CD4-positive, alpha-beta T cell (primary cell): ENCODE measurements at regions not wholly inside any gene's neighbourhood (a gene's known extent, or its start where the extent isn't known, plus 50 kb on each side); places are given as distances from the start of the nearest gene placed in this dataset.
"Not testable (repeated sequence)": the region's sequence is repeated elsewhere in the genome, so short reads cannot be mapped to it uniquely, and the experiment has no call there.

Experiments
- ATAC-seq: fragments of 200-7000 bp; cut with Tn5 transposase; one replicate; pipeline ENCODE4 v1.10.0; 2022; ENCODE audit warnings: mild to moderate bottlenecking; ENCODE audit not compliant: poor library complexity
- CTCF ChIA-PET: fragments of 350-600 bp; sonication (Branson Sonifier 250); formaldehyde crosslinking; loops from one replicate; lab custom pipeline; 2021; ENCODE audit warnings: antibody characterized with exemption, inconsistent platforms; lab: Charles Lee
- POLR2A ChIA-PET: fragments of 350-600 bp; sonication (Branson Sonifier 250); formaldehyde crosslinking; loops from one replicate; lab custom pipeline; 2021; ENCODE audit warnings: antibody characterized with exemption, inconsistent platforms; lab: Charles Lee
- DNase-seq, 14 experiments: peaks; one replicate each; pipeline ENCODE4 v3.0.0-alpha.2; 2013 to 2020; ENCODE audit warnings: mixed read lengths in 2 of 14
- H3K27ac ChIP-seq, 2 donors: one replicate each; pipeline versions ENCODE4 v1.5.1 to v1.7.0; 2013; ENCODE audit warnings: low read length in 2 of 2, low read depth in 1 of 2, mild to moderate bottlenecking in 1 of 2
- H3K27me3 ChIP-seq, 2 experiments: 1 replicate in 1 of 2; 2 replicates in 1 of 2; pipeline versions ENCODE4 v1.6.1 to v1.7.0; 2013; ENCODE audit warnings: low read length in 2 of 2, control low read depth in 1 of 2, mild to moderate bottlenecking in 1 of 2, moderate library complexity in 1 of 2; ENCODE audit not compliant: insufficient read depth in 2 of 2, control insufficient read depth in 1 of 2
- H3K36me3 ChIP-seq: one replicate; pipeline ENCODE4 v1.6.1; 2013; ENCODE audit warnings: low read length, control low read depth; ENCODE audit not compliant: insufficient read depth
- H3K4me1 ChIP-seq: one replicate; pipeline ENCODE4 v1.6.1; 2013; ENCODE audit warnings: low read length, control low read depth; ENCODE audit not compliant: insufficient read depth
- H3K4me3 ChIP-seq: one replicate; pipeline ENCODE4 v1.5.1; 2013; ENCODE audit warnings: mild to moderate bottlenecking, low read length, moderate library complexity
- H3K9me3 ChIP-seq, 2 experiments: 1 replicate in 1 of 2; 2 replicates in 1 of 2; pipeline versions ENCODE4 v1.6.1 to v1.7.0; 2013; ENCODE audit warnings: low read length in 2 of 2, mild to moderate bottlenecking in 2 of 2, control low read depth in 1 of 2, moderate library complexity in 1 of 2; ENCODE audit not compliant: control insufficient read depth in 1 of 2, insufficient read depth in 1 of 2
- H3K27ac Mint-ChIP-seq: one replicate; pipeline ENCODE4 v1.8.0; 2020; ENCODE audit warnings: mixed read lengths
- H3K27me3 Mint-ChIP-seq: one replicate; pipeline ENCODE4 v1.8.0; 2021; ENCODE audit warnings: mixed read lengths
- H3K36me3 Mint-ChIP-seq: one replicate; pipeline ENCODE4 v1.8.0; 2021; ENCODE audit warnings: low read depth, mixed read lengths
- H3K4me1 Mint-ChIP-seq: one replicate; pipeline ENCODE4 v1.8.0; 2021; ENCODE audit warnings: low read depth, mixed read lengths
- H3K4me3 Mint-ChIP-seq: one replicate; pipeline ENCODE4 v1.8.0; 2020; ENCODE audit warnings: mild to moderate bottlenecking, mixed read lengths
- H3K9me3 Mint-ChIP-seq: one replicate; pipeline ENCODE4 v1.8.0; 2020; ENCODE audit warnings: mixed read lengths
- intact Hi-C, 2 experiments: fragments of 100-400 bp; cut with DNase I in 1 of 2; cut with micrococcal nuclease in 1 of 2; formaldehyde crosslinking; loops; one replicate each; pipeline versions ENCODE4 v1.15.1 to v1.9.0; 2023 to 2025; cut with DNase I, micrococcal nuclease
- TF ChIP-seq, protein P1 (sequence below): fragments of 200-600 bp; IDR thresholded peaks from one replicate; pipeline ENCODE4 v1.8.0; 2022; ENCODE audit warnings: antibody characterized with exemption, mild to moderate bottlenecking

DNA sequence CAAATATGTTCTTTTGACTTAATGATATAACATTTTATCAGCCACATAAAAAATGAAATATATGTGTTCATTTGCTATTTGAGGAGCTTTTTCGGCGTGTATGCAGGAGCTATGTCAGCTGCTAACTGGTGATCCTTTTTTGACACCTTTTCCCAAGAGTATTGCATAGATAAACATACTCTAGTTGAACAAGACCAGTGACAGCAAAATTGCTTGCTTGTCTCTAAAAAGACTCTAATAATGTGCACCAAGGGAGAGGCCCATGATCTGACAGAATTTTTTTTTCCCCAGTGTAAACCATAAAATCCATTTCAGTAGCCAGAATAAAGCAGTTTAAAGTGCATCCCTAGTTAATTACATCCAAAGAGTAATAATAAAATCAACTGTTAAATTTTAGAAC is 103.6 kb upstream of the BARHL2 start:
- TF ChIP-seq, protein P1, sequence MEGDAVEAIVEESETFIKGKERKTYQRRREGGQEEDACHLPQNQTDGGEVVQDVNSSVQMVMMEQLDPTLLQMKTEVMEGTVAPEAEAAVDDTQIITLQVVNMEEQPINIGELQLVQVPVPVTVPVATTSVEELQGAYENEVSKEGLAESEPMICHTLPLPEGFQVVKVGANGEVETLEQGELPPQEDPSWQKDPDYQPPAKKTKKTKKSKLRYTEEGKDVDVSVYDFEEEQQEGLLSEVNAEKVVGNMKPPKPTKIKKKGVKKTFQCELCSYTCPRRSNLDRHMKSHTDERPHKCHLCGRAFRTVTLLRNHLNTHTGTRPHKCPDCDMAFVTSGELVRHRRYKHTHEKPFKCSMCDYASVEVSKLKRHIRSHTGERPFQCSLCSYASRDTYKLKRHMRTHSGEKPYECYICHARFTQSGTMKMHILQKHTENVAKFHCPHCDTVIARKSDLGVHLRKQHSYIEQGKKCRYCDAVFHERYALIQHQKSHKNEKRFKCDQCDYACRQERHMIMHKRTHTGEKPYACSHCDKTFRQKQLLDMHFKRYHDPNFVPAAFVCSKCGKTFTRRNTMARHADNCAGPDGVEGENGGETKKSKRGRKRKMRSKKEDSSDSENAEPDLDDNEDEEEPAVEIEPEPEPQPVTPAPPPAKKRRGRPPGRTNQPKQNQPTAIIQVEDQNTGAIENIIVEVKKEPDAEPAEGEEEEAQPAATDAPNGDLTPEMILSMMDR, result no peak
- peaks cover 2 to 19% of the 10 kb centered on the region in 2 experiments for H3K27me3 ChIP-seq
- CTCF ChIA-PET, result no interaction called here
- POLR2A ChIA-PET, result no interaction called here
- intact Hi-C loops, result no loop called here
- no peaks in the 10 kb centered on the region for H3K4me1 Mint-ChIP-seq
- H3K9me3 ChIP-seq, result no peaks in the 10 kb centered on the region
- H3K4me1 ChIP-seq, result no peaks in the 10 kb centered on the region
- H3K4me3 Mint-ChIP-seq, result no peak overlapping the region
- H3K4me3 ChIP-seq, result no peak overlapping the region
- ATAC-seq, result no peak
- H3K36me3 Mint-ChIP-seq, result no peaks in the 10 kb centered on the region
- no peak overlapping the region for H3K27ac Mint-ChIP-seq
- H3K9me3 Mint-ChIP-seq, result no peaks in the 10 kb centered on the region
- H3K36me3 ChIP-seq, result no peaks in the 10 kb centered on the region
- peaks cover 63% of the 10 kb centered on the region for H3K27me3 Mint-ChIP-seq
- no peak overlapping the region for H3K27ac ChIP-seq
- DNase-seq, result no peak

GRCh38 chr1:90817399-90817798 is 100.3 kb upstream of the BARHL2 start:
- ChIA-PET POLR2A (no interaction called here), CTCF (no interaction called here)
- Mint-ChIP-seq H3K36me3 (no peaks in the 10 kb centered on the region), H3K27ac (no peak overlapping the region), H3K4me1 (no peaks in the 10 kb centered on the region), H3K4me3 (no peak overlapping the region), H3K9me3 (no peaks in the 10 kb centered on the region), H3K27me3 (peaks cover 63% of the 10 kb centered on the region)
- no peak for ATAC-seq
- no peaks in the 10 kb centered on the region for H3K4me1 ChIP-seq
- TF ChIP-seq, protein P1, result no peak
- intact Hi-C loops, result no loop called here
- peaks cover 6 to 11% of the 10 kb centered on the region in 2 experiments for H3K27me3 ChIP-seq
- no peak overlapping the region for H3K27ac ChIP-seq
- peaks cover 0 to under 1% of the 10 kb centered on the region in 2 experiments for H3K9me3 ChIP-seq
- no peak overlapping the region for H3K4me3 ChIP-seq
- H3K36me3 ChIP-seq, result no peaks in the 10 kb centered on the region
- DNase-seq, result no peak

DNA sequence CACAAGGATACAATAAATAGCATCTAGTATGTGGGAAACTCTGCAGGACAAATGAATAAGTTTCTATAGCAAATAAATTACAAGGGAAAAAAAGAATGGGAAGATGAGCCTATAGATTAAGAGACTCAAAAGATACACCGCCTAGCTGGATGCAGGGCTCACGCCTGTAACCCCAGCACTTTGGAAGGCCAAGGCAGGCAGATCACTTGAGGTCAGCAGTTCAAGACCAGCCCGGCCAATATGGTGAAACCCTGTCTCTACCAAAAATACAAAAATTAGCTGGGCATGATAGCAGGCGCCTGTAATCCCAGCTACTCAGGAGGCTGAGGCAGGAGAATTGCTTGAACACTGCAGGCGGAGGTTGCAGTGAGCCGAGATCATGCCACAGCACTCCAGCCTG is 95.1 kb upstream of the BARHL2 start:
- H3K27me3 Mint-ChIP-seq, result peaks cover 69% of the 10 kb centered on the region
- H3K4me1 ChIP-seq, H3K9me3 Mint-ChIP-seq, H3K27ac Mint-ChIP-seq, H3K4me3 ChIP-seq, H3K4me1 Mint-ChIP-seq, intact Hi-C loops, POLR2A ChIA-PET, H3K27me3 ChIP-seq, H3K36me3 ChIP-seq, H3K36me3 Mint-ChIP-seq, ATAC-seq, DNase-seq, CTCF ChIA-PET, H3K27ac ChIP-seq, H3K4me3 Mint-ChIP-seq, H3K9me3 ChIP-seq: not testable (repeated sequence)

- H3K36me3 Mint-ChIP-seq, intact Hi-C loops, CTCF ChIA-PET, ATAC-seq, H3K4me1 ChIP-seq, H3K4me3 Mint-ChIP-seq, H3K27ac Mint-ChIP-seq, POLR2A ChIA-PET, H3K36me3 ChIP-seq, H3K4me1 Mint-ChIP-seq, H3K9me3 Mint-ChIP-seq, H3K4me3 ChIP-seq, H3K9me3 ChIP-seq, H3K27ac ChIP-seq, DNase-seq, H3K27me3 ChIP-seq: not testable (repeated sequence)
- peaks cover 67% of the 10 kb centered on the region for H3K27me3 Mint-ChIP-seq
Observed at GRCh38 chr1:90811444-90811950, 94.4 kb upstream of the BARHL2 start.
